ENCODE measurements at regions not wholly inside any gene's neighbourhood (a gene's known extent, or its start where the extent isn't known, plus 50 kb on each side); places are given as distances from the start of the nearest gene placed in this dataset.

DNA sequence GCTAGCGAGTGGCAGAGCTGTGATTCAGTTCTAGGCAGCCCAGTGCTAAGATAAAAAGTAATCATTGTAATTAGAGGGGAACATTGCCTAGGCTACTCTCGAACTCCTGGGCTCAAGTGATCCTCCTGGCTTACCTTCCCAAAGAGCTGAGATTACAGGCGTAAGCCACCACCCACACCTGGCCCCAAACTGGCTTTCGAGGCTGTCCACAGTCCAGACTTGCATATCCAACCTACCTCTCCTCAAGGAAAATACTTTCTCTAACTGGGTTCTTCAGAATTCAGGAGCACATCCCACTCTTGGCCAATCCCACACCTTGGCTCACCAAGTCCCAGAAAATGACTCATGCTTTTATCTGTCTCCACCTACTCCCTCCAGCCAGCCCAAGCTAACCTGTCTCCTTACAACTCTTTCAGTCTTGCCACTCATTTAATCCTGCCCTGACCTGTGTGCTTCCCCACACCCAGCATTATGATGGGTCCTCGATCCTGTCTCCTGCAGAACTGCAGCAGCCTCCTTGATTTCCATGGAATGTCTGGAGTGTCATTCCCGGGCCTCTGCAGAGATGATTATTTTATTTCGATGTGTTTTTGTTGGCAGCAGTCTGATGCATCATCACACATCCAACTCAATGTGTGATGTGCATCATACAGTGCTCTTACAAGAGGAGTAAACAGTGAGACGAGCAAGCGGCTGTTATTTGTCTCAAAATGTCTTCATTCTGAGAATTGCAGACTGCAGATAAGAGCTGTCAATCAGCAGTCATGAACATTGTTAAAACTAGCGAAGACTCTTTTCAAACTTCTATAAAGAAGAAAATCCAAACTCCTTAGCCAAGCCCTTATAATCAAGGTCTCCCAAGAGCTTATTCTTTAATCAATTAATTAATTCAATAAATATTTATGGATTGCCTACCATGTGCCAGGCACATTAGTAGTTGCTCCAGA, 167.3 kb downstream of the SEC61B start:
- intact Hi-C loops (cut with micrococcal nuclease) = no loop called here
- Histone ChIP-seq H3K79me2 (ENCODE audit: insufficient read depth, low read length) (no peaks in the 10 kb centered on the region), H3K9ac (ENCODE audit: insufficient read depth, low read length, poor library complexity, severe bottlenecking) (no peak overlapping the region), H3K9me3 (replicated peaks in 1 of 2; ENCODE audit: control insufficient read depth in 1 of 2, insufficient read depth in 1 of 2, low read length in 2 of 2) (no peaks in the 10 kb centered on the region), H3K36me3 (replicated peaks in 1 of 2; ENCODE audit: control insufficient read depth in 1 of 2, insufficient read depth in 2 of 2, low read length in 2 of 2) (no peaks in the 10 kb centered on the region), H2AFZ (ENCODE audit: insufficient read depth, low read depth, low read length, poor library complexity, severe bottlenecking) (no peak overlapping the region), H3K4me2 (replicated peaks; ENCODE audit: extremely low read depth, low read length, poor library complexity, severe bottlenecking) (no peak overlapping the region), H3K27ac (ENCODE audit: low read depth in 1 of 2, low read length in 2 of 2) (no peak overlapping the region), H4K20me1 (ENCODE audit: insufficient read depth, low read length) (no peaks in the 10 kb centered on the region), H3K4me3 (replicated peaks in 1 of 3; ENCODE audit: low read depth in 2 of 3, low read length in 3 of 3) (no peak overlapping the region), H3K4me1 (ENCODE audit: control insufficient read depth in 1 of 2, insufficient read depth in 2 of 2, low read length in 2 of 2) (no peaks in the 10 kb centered on the region), H3K27me3 (ENCODE audit: control insufficient read depth in 2 of 2, insufficient read depth in 2 of 2, low read length in 2 of 2) (no peaks in the 10 kb centered on the region)
- WGBS (ENCODE audit: insufficient coverage) = 100% methylated on average over 2 of the region's 10 CpGs
- peaks cover 0 to 2% (median 0%) of the 10 kb centered on the region in 7 donors for H3K9me3 Mint-ChIP-seq
- TF ChIP-seq, protein P1, sequence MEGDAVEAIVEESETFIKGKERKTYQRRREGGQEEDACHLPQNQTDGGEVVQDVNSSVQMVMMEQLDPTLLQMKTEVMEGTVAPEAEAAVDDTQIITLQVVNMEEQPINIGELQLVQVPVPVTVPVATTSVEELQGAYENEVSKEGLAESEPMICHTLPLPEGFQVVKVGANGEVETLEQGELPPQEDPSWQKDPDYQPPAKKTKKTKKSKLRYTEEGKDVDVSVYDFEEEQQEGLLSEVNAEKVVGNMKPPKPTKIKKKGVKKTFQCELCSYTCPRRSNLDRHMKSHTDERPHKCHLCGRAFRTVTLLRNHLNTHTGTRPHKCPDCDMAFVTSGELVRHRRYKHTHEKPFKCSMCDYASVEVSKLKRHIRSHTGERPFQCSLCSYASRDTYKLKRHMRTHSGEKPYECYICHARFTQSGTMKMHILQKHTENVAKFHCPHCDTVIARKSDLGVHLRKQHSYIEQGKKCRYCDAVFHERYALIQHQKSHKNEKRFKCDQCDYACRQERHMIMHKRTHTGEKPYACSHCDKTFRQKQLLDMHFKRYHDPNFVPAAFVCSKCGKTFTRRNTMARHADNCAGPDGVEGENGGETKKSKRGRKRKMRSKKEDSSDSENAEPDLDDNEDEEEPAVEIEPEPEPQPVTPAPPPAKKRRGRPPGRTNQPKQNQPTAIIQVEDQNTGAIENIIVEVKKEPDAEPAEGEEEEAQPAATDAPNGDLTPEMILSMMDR (IDR thresholded peaks at IDR 0.05) = no peak
- peaks cover 0 to 1% (median 0%) of the 10 kb centered on the region in 3 donors for H3K27me3 Mint-ChIP-seq (ENCODE audit: low read depth in 3 of 3)
- no peak for DNase-seq
- no peak overlapping the region for H3K4me3 Mint-ChIP-seq
- H3K4me1 Mint-ChIP-seq = no peaks in the 10 kb centered on the region
- no peak overlapping the region for H3K27ac Mint-ChIP-seq
- no peaks in the 10 kb centered on the region for H3K36me3 Mint-ChIP-seq

DNA sequence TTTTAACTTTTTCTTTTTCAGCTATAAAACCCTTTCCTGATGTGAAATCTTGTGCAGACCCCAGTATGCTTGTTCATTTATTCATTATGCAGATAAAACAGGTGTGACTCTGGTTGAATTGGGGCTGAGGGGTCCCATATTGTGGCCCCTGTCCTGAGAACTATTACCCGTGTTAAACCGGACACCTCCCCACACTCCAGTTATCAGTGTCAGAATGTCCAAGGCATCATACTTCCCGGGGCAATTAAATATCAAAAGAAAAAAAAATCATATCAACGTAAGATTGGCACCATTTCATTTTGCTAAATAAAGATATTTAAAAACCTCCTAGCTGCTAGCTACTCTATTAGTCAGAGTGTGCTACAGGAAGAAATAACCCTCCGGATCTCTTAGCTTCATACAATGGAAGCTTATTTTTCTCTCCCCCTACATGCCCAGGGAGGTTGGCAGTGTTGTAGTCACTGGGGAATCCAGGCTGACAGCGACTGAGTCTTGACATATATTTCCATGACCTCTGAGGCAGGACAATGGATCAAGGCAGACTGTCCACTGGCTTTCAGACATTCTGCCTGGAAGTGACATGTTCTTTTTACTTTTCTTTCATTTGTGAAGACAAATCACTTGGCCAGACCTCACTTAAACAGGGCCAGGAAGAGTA, 170.0 kb downstream of the SEC61B start:
- no peaks in the 10 kb centered on the region for H3K36me3 Mint-ChIP-seq
- H3K27ac Mint-ChIP-seq = no peak overlapping the region
- H3K4me3 Mint-ChIP-seq = no peak overlapping the region
- TF ChIP-seq, protein P1 (IDR thresholded peaks at IDR 0.05) = no peak
- no peaks in the 10 kb centered on the region for H3K79me2 ChIP-seq (ENCODE audit: insufficient read depth, low read length)
- H3K27me3 ChIP-seq (ENCODE audit: control insufficient read depth in 2 of 2, insufficient read depth in 2 of 2, low read length in 2 of 2) = no peaks in the 10 kb centered on the region
- no peak for DNase-seq
- H3K4me1 Mint-ChIP-seq = no peaks in the 10 kb centered on the region
- peaks cover 0 to 6% (median 0%) of the 10 kb centered on the region in 7 donors for H3K9me3 Mint-ChIP-seq
- H3K4me1 ChIP-seq (ENCODE audit: control insufficient read depth in 1 of 2, insufficient read depth in 2 of 2, low read length in 2 of 2) = no peaks in the 10 kb centered on the region
- 95% methylated on average over 4 of the region's 6 CpGs for WGBS (ENCODE audit: insufficient coverage)
- no peak overlapping the region for H3K27ac ChIP-seq (ENCODE audit: low read depth in 1 of 2, low read length in 2 of 2)
- no peaks in the 10 kb centered on the region for H3K36me3 ChIP-seq (replicated peaks in 1 of 2; ENCODE audit: control insufficient read depth in 1 of 2, insufficient read depth in 2 of 2, low read length in 2 of 2)
- no peaks in the 10 kb centered on the region for H4K20me1 ChIP-seq (ENCODE audit: insufficient read depth, low read length)
- no peak overlapping the region for H2AFZ ChIP-seq (ENCODE audit: insufficient read depth, low read depth, low read length, poor library complexity, severe bottlenecking)
- H3K4me3 ChIP-seq (replicated peaks in 1 of 3; ENCODE audit: low read depth in 2 of 3, low read length in 3 of 3) = no peak overlapping the region
- H3K27me3 Mint-ChIP-seq (ENCODE audit: low read depth in 3 of 3) = no peaks in the 10 kb centered on the region
- no peak overlapping the region for H3K4me2 ChIP-seq (replicated peaks; ENCODE audit: extremely low read depth, low read length, poor library complexity, severe bottlenecking)
- intact Hi-C loops (cut with micrococcal nuclease) = no loop called here
- no peak overlapping the region for H3K9ac ChIP-seq (ENCODE audit: insufficient read depth, low read length, poor library complexity, severe bottlenecking)
- no peaks in the 10 kb centered on the region for H3K9me3 ChIP-seq (replicated peaks in 1 of 2; ENCODE audit: control insufficient read depth in 1 of 2, insufficient read depth in 1 of 2, low read length in 2 of 2)

Measured in CD14-positive monocyte (primary cell).